DOHH2 (cell line): ENCODE measurements at regions not wholly inside any gene's neighbourhood (a gene's known extent, or its start where the extent isn't known, plus 50 kb on each side); places are given as distances from the start of the nearest gene placed in this dataset.

ENCODE experiments used
- H3F3A ChIP-seq: fragments of 200-600 bp; sonication (generic), shearing (Covaris generic); 2 replicates; pipeline ENCODE4 v1.6.0; 2016; ENCODE audit warnings: antibody characterized with exemption, mild to moderate bottlenecking; ENCODE audit not compliant: control insufficient read depth, insufficient read depth
- H3K27ac ChIP-seq: fragments of 200-600 bp; sonication (generic); 2 replicates; pipeline ENCODE4 v1.5.1; 2014; ENCODE audit warnings: low read depth, mild to moderate bottlenecking, low read length, moderate library complexity
- H3K27me3 ChIP-seq: fragments of 200-600 bp; sonication (generic); 2 replicates; pipeline ENCODE4 v1.6.1; 2014; ENCODE audit warnings: mild to moderate bottlenecking, low read length, mixed read lengths; ENCODE audit not compliant: control insufficient read depth
- H3K36me3 ChIP-seq: fragments of 200-600 bp; sonication (generic); 2 replicates; pipeline ENCODE4 v1.6.1; 2014; ENCODE audit warnings: mild to moderate bottlenecking, low read length, moderate library complexity, mixed read lengths; ENCODE audit not compliant: control insufficient read depth
- H3K4me1 ChIP-seq: fragments of 200-600 bp; sonication (generic); 2 replicates; pipeline ENCODE4 v1.6.1; 2014; ENCODE audit warnings: mild to moderate bottlenecking, low read length, mixed read lengths; ENCODE audit not compliant: control insufficient read depth
- H3K4me2 ChIP-seq: fragments of 200-600 bp; sonication (generic); 2 replicates; pipeline ENCODE4 v1.6.0; 2014; ENCODE audit warnings: mild to moderate bottlenecking, low read length, moderate library complexity
- H3K4me3 ChIP-seq: fragments of 200-600 bp; sonication (generic); 2 replicates; pipeline ENCODE4 v1.5.1; 2014; ENCODE audit warnings: mild to moderate bottlenecking, low read length, mixed read lengths
- H3K79me2 ChIP-seq: fragments of 200-600 bp; sonication (generic); 2 replicates; pipeline ENCODE4 v1.6.1; 2014; ENCODE audit warnings: mild to moderate bottlenecking, low read length, mixed read lengths; ENCODE audit not compliant: control insufficient read depth
- H3K9me2 ChIP-seq: fragments of 200-600 bp; sonication (generic); replicated peaks from 2 replicates; pipeline ENCODE4 v1.6.1; 2014; ENCODE audit warnings: mild to moderate bottlenecking, low read length, mixed read lengths; ENCODE audit not compliant: control insufficient read depth
- H3K9me3 ChIP-seq: fragments of 200-600 bp; sonication (generic); 2 replicates; pipeline ENCODE4 v1.6.1; 2014; ENCODE audit warnings: antibody characterized with exemption, low read length, mixed read lengths; ENCODE audit not compliant: control insufficient read depth, insufficient read depth
- H4K20me1 ChIP-seq: fragments of 200-600 bp; sonication (generic); 2 replicates; pipeline ENCODE4 v1.6.0; 2014; ENCODE audit warnings: low read depth, mild to moderate bottlenecking, antibody characterized with exemption, low read length, moderate library complexity; ENCODE audit not compliant: control insufficient read depth, insufficient read depth
- EZH2phosphoT487 ChIP-seq: fragments of 200-600 bp; sonication (generic); IDR thresholded peaks from 2 replicates; pipeline ENCODE4 v1.6.1; 2017; ENCODE audit warnings: borderline replicate concordance, mild to moderate bottlenecking, antibody characterized with exemption, low read length, moderate library complexity, mixed read lengths
- TF ChIP-seq, protein P1 (sequence below): fragments of 200-600 bp; sonication (generic); IDR thresholded peaks from one replicate; pipeline ENCODE4 v1.5.1; 2014; ENCODE audit warnings: antibody characterized with exemption, mild to moderate bottlenecking, low read depth, low read length; ENCODE audit not compliant: poor library complexity, severe bottlenecking

DNA sequence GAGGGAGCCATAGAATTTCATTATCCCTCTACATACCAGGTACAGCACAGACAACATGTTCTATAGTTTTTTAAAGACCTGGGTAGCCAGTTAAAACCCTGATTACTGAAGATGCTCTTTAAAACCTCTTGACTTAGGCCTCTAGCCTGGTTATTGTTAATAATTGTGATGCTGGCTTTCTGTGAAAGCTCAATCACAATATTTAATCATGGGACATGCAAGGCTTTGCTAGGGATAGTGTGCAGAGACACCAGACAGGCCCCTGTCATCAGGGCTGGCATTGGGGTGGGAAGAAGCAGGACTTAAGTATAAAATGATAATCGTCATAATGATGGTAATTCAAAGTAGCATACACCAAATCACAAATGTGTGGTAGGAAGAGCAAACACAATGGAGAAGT, 274.4 kb downstream of the PTBP2 start:
- Histone ChIP-seq H3K4me1 (no peaks in the 10 kb centered on the region), H3K27ac (no peak overlapping the region), H3K9me3 (no peaks in the 10 kb centered on the region), H3K36me3 (no peaks in the 10 kb centered on the region), H3K27me3 (0 out of 2 replicates have a peak, but pooled peaks cover 4% of the 10 kb centered on the region), H3K9me2 (no peaks in the 10 kb centered on the region), H3K4me2 (no peak overlapping the region), H4K20me1 (no peaks in the 10 kb centered on the region), H3F3A (no peaks in the 10 kb centered on the region), H3K4me3 (no peak overlapping the region), H3K79me2 (no peaks in the 10 kb centered on the region)
- TF ChIP-seq EZH2phosphoT487 = no peak
- TF ChIP-seq, protein P1, sequence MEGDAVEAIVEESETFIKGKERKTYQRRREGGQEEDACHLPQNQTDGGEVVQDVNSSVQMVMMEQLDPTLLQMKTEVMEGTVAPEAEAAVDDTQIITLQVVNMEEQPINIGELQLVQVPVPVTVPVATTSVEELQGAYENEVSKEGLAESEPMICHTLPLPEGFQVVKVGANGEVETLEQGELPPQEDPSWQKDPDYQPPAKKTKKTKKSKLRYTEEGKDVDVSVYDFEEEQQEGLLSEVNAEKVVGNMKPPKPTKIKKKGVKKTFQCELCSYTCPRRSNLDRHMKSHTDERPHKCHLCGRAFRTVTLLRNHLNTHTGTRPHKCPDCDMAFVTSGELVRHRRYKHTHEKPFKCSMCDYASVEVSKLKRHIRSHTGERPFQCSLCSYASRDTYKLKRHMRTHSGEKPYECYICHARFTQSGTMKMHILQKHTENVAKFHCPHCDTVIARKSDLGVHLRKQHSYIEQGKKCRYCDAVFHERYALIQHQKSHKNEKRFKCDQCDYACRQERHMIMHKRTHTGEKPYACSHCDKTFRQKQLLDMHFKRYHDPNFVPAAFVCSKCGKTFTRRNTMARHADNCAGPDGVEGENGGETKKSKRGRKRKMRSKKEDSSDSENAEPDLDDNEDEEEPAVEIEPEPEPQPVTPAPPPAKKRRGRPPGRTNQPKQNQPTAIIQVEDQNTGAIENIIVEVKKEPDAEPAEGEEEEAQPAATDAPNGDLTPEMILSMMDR = no peak

DNA sequence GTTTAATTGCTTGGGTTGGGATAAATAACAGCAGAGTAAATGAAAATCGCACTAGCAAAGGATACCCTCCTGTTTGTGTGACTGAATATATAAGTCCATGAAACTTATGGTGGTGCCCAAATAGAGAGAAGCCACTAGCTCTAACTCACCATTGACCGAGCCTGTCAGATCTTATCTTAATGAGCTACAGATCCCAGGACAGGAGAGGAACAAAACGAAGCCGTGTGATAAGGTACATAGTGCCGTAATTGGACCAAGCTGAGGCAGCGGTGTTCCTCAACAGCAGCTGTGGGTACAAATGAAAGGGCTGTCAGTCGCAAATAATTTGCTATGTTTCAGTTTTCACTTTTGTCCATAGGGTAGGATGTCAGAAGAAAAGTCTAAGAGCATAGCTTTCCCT, 276.1 kb downstream of the PTBP2 start:
- Histone ChIP-seq H3K9me2 (no peaks in the 10 kb centered on the region), H3K9me3 (no peaks in the 10 kb centered on the region), H3K36me3 (no peaks in the 10 kb centered on the region), H3K79me2 (no peaks in the 10 kb centered on the region), H3K27ac (no peak overlapping the region), H3K4me3 (no peak overlapping the region), H3K4me1 (no peaks in the 10 kb centered on the region), H3K27me3 (0 out of 2 replicates have a peak, but pooled peaks cover 4% of the 10 kb centered on the region), H3K4me2 (no peak overlapping the region), H3F3A (no peaks in the 10 kb centered on the region), H4K20me1 (no peaks in the 10 kb centered on the region)
- no peak for TF ChIP-seq EZH2phosphoT487
- TF ChIP-seq, protein P1 = no peak

DNA sequence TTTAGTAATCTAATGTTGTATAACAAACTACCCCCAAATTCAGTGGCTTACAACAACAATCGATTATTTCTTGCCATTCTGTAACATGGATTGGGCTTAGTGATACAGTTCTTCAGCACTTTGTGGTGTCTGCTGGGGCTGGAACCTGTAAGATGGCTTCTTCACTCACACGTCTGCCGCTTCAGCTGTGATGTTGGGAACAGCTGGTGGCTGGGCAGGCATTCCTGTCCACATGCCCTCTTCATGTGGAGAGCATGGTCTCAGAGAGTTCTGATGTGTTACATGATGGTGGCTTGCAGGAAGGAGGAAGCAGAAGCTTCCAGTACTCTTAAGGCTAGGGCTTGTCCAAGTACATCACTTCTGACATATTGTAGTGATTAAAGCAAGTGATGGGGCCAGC, 276.9 kb downstream of the PTBP2 start:
- no peaks in the 10 kb centered on the region for H3K36me3 ChIP-seq
- H3K4me1 ChIP-seq = no peaks in the 10 kb centered on the region
- H3F3A ChIP-seq = no peaks in the 10 kb centered on the region
- H3K4me2 ChIP-seq = no peak overlapping the region
- H3K27me3 ChIP-seq = 0 out of 2 replicates have a peak, but pooled peaks cover 4% of the 10 kb centered on the region
- H3K9me3 ChIP-seq = no peaks in the 10 kb centered on the region
- no peaks in the 10 kb centered on the region for H4K20me1 ChIP-seq
- no peak overlapping the region for H3K4me3 ChIP-seq
- H3K9me2 ChIP-seq = no peaks in the 10 kb centered on the region
- H3K79me2 ChIP-seq = no peaks in the 10 kb centered on the region
- H3K27ac ChIP-seq = no peak overlapping the region
- TF ChIP-seq, protein P1 = no peak
- no peak for TF ChIP-seq EZH2phosphoT487
